Tibial nerve (tissue), 4 donors: ENCODE measurements at regions not wholly inside any gene's neighbourhood (a gene's known extent, or its start where the extent isn't known, plus 50 kb on each side); places are given as distances from the start of the nearest gene placed in this dataset.

Experiments
- DNase-seq, 2 donors: peaks; one replicate each; pipeline ENCODE4 v3.0.0-alpha.2; 2019; ENCODE audit warnings: low spot score in 2 of 2
- H3K27ac ChIP-seq, 4 donors: fragments of 200-600 bp; sonication (generic) in 3 of 4; one replicate each; pipeline ENCODE4 v1.5.1; 2017 to 2019; ENCODE audit warnings: mild to moderate bottlenecking in 1 of 4
- H3K27me3 ChIP-seq, 2 donors: fragments of 200-600 bp; sonication (generic) in 1 of 2; one replicate each; pipeline versions ENCODE4 v1.5.1 to v1.6.0; 2017 to 2019
- H3K36me3 ChIP-seq, 3 donors: fragments of 200-600 bp; sonication (generic); one replicate each; pipeline ENCODE4 v1.5.1; 2018 to 2019
- H3K4me1 ChIP-seq, 4 donors: fragments of 200-600 bp; sonication (generic) in 3 of 4; one replicate each; pipeline ENCODE4 v1.5.1; 2017 to 2019
- H3K4me3 ChIP-seq, 4 donors: fragments of 200-600 bp; sonication (generic) in 3 of 4; one replicate each; pipeline ENCODE4 v1.5.1; 2017 to 2019; ENCODE audit warnings: mild to moderate bottlenecking in 1 of 4, moderate library complexity in 1 of 4
- H3K9me3 ChIP-seq, 4 donors: fragments of 200-600 bp; sonication (generic) in 3 of 4; one replicate each; pipeline ENCODE4 v1.5.1; 2017 to 2019
- EP300 ChIP-seq, 2 donors: sonication (generic); formaldehyde crosslinking; IDR thresholded peaks; one replicate each; pipeline ENCODE4 v1.6.1; 2017; ENCODE audit warnings: antibody characterized with exemption in 2 of 2, mild to moderate bottlenecking in 1 of 2
- POLR2A ChIP-seq, 2 donors: fragments of 450-650 bp; IDR thresholded peaks; one replicate each; pipeline ENCODE4 v1.6.1; 2017; ENCODE audit warnings: antibody characterized with exemption in 2 of 2, mild to moderate bottlenecking in 2 of 2, moderate library complexity in 2 of 2
- WGBS, 2 donors: methylation state at CpG; one replicate each; pipeline ENCODE4 v1.1.5; 2018; 5-methylcytosine and 5-hydroxymethylcytosine counted together
- TF ChIP-seq, protein P1 (sequence below), 5 experiments: fragments of 200-600 bp in 3 of 5; fragments of 450-650 bp in 2 of 5; sonication (generic) in 3 of 5; IDR thresholded peaks; one replicate each; pipeline ENCODE4 v1.5.1; 2016 to 2019; ENCODE audit warnings: antibody characterized with exemption in 5 of 5, mild to moderate bottlenecking in 3 of 5, moderate library complexity in 2 of 5

DNA sequence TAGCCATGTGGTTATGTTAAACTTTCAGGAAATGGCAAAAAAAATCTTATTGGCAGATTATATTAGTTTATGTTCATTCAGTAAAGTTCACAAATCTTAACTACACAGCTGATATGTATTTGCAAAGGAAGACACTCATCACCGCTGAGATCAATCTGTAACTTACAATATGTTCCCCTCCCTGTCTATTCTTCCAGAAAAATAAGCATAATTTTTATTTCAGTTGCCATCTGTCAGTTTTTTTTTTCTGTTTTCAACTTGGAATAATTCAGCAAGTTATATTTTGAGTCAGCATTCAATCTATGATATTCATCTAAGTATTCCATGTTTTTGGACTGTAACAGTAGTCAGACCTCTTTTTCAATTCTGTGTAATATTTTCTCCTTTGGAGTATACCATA, 1019.9 kb upstream of the PTPRD start:
- no peaks in the 10 kb centered on the region for H3K4me1 ChIP-seq
- no peak overlapping the region for H3K27ac ChIP-seq
- DNase-seq = no peak
- peaks cover 0 to 9% (median 0%) of the 10 kb centered on the region in 4 donors for H3K9me3 ChIP-seq
- H3K27me3 ChIP-seq = no peaks in the 10 kb centered on the region
- H3K4me3 ChIP-seq = no peak overlapping the region
- H3K36me3 ChIP-seq = no peaks in the 10 kb centered on the region
- WGBS, 2 donors = 90 to 92% methylated on average over 1 of the region's 1 CpG
- TF ChIP-seq POLR2A (IDR thresholded peaks at IDR 0.05) = no peak
- TF ChIP-seq, protein P1, sequence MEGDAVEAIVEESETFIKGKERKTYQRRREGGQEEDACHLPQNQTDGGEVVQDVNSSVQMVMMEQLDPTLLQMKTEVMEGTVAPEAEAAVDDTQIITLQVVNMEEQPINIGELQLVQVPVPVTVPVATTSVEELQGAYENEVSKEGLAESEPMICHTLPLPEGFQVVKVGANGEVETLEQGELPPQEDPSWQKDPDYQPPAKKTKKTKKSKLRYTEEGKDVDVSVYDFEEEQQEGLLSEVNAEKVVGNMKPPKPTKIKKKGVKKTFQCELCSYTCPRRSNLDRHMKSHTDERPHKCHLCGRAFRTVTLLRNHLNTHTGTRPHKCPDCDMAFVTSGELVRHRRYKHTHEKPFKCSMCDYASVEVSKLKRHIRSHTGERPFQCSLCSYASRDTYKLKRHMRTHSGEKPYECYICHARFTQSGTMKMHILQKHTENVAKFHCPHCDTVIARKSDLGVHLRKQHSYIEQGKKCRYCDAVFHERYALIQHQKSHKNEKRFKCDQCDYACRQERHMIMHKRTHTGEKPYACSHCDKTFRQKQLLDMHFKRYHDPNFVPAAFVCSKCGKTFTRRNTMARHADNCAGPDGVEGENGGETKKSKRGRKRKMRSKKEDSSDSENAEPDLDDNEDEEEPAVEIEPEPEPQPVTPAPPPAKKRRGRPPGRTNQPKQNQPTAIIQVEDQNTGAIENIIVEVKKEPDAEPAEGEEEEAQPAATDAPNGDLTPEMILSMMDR (IDR thresholded peaks at IDR 0.05) = no peak
- no peak for TF ChIP-seq EP300 (IDR thresholded peaks at IDR 0.05)

GRCh38 chr9:11646831-11647230, 1034.0 kb upstream of the PTPRD start:
- Histone ChIP-seq H3K27ac (no peak overlapping the region), H3K4me3 (no peak overlapping the region), H3K36me3 (no peaks in the 10 kb centered on the region), H3K27me3 (no peaks in the 10 kb centered on the region), H3K4me1 (no peaks in the 10 kb centered on the region), H3K9me3 (no peaks in the 10 kb centered on the region)
- TF ChIP-seq, protein P1 (IDR thresholded peaks at IDR 0.05) = no peak
- TF ChIP-seq POLR2A (IDR thresholded peaks at IDR 0.05) = no peak
- no peak for TF ChIP-seq EP300 (IDR thresholded peaks at IDR 0.05)
- DNase-seq = no peak
- WGBS, 2 donors = 100% methylated on average over 1 of the region's 1 CpG

- no peak overlapping the region for H3K4me3 ChIP-seq
- WGBS, 2 donors = 75 to 79% methylated on average over 3 of the region's 3 CpGs
- TF ChIP-seq POLR2A (IDR thresholded peaks at IDR 0.05) (no peak), EP300 (IDR thresholded peaks at IDR 0.05) (no peak)
- TF ChIP-seq, protein P1 (IDR thresholded peaks at IDR 0.05) = no peak
- no peak for DNase-seq
- H3K27me3 ChIP-seq = no peaks in the 10 kb centered on the region
- no peak overlapping the region for H3K27ac ChIP-seq
- H3K36me3 ChIP-seq = no peaks in the 10 kb centered on the region
- no peaks in the 10 kb centered on the region for H3K9me3 ChIP-seq
- H3K4me1 ChIP-seq = no peaks in the 10 kb centered on the region
Measured at GRCh38 chr9:11653867-11654266, 1039.3 kb upstream of the TYRP1 start.

GRCh38 chr9:11663913-11664312, 1029.3 kb upstream of the TYRP1 start:
- 91 to 96% methylated on average over 1 of the region's 1 CpG for WGBS, 2 donors

GRCh38 chr9:11676821-11677220, 1016.4 kb upstream of the TYRP1 start:
- Histone ChIP-seq H3K36me3 (no peaks in the 10 kb centered on the region), H3K27ac (no peak overlapping the region), H3K4me3 (no peak overlapping the region), H3K9me3 (peaks cover 0 to 8% (median 2%) of the 10 kb centered on the region in 4 donors), H3K4me1 (no peaks in the 10 kb centered on the region), H3K27me3 (no peaks in the 10 kb centered on the region)
- 77 to 84% methylated on average over 2 of the region's 2 CpGs for WGBS, 2 donors
- no peak for DNase-seq
- TF ChIP-seq, protein P1 (IDR thresholded peaks at IDR 0.05) = no peak
- TF ChIP-seq POLR2A (IDR thresholded peaks at IDR 0.05) (no peak), EP300 (IDR thresholded peaks at IDR 0.05) (no peak)

More at GRCh38 chr9:11663913-11664312, 1029.3 kb upstream of the TYRP1 start:
- H3K36me3 ChIP-seq = no peaks in the 10 kb centered on the region
- no peaks in the 10 kb centered on the region for H3K27me3 ChIP-seq
- no peak overlapping the region for H3K27ac ChIP-seq
- no peaks in the 10 kb centered on the region for H3K4me1 ChIP-seq
- H3K9me3 ChIP-seq = peaks cover 0 to 4% (median 0%) of the 10 kb centered on the region in 4 donors
- H3K4me3 ChIP-seq = no peak overlapping the region
- no peak for DNase-seq
- no peak for TF ChIP-seq EP300 (IDR thresholded peaks at IDR 0.05)
- TF ChIP-seq POLR2A (IDR thresholded peaks at IDR 0.05) = no peak
- TF ChIP-seq, protein P1 (IDR thresholded peaks at IDR 0.05) = no peak
